PC-9 (cell line): ENCODE measurements at regions not wholly inside any gene's neighbourhood (a gene's known extent, or its start where the extent isn't known, plus 50 kb on each side); places are given as distances from the start of the nearest gene placed in this dataset.

Source experiments
- BruUV-seq: library from RNA; stranded (reverse); fragments of 400-500 nt; replicated peaks from 2 replicates; lab custom pipeline; 2021; lab: Mats Ljungman, UMichigan
- CTCF ChIA-PET: fragments of 300-600 bp; sonication (Branson Sonifier 250); formaldehyde crosslinking; loops from one replicate; lab custom pipeline; 2022; ENCODE audit warnings: antibody characterized with exemption; lab: Charles Lee
- POLR2A ChIA-PET: fragments of 300-600 bp; sonication (Branson Sonifier 250); formaldehyde crosslinking; loops from one replicate; lab custom pipeline; 2022; ENCODE audit warnings: antibody characterized with exemption; ENCODE audit not compliant: unreplicated experiment; lab: Charles Lee
- DNase-seq, 2 experiments: peaks; one replicate each; pipeline versions ENCODE4 v3.0.0 to v3.0.0-alpha.2; 2015 to 2022; ENCODE audit warnings: mixed read lengths in 1 of 2
- H2AFZ ChIP-seq: fragments of 200-600 bp; sonication (generic); 2 replicates; pipeline ENCODE4 v1.8.1; 2017; ENCODE audit warnings: antibody characterized with exemption
- H3F3A ChIP-seq: fragments of 200-600 bp; sonication (generic); 2 replicates; pipeline ENCODE4 v1.8.1; 2017; ENCODE audit warnings: antibody characterized with exemption, mild to moderate bottlenecking, low read depth; ENCODE audit not compliant: insufficient read depth
- H3K27ac ChIP-seq: fragments of 200-600 bp; sonication (generic); 2 replicates; pipeline ENCODE4 v1.6.1; 2016; ENCODE audit warnings: mixed run types
- H3K27me3 ChIP-seq: fragments of 200-600 bp; sonication (generic); 2 replicates; pipeline ENCODE4 v1.6.1; 2016; ENCODE audit warnings: low read depth, mixed run types; ENCODE audit not compliant: insufficient read depth
- H3K36me3 ChIP-seq: fragments of 200-600 bp; sonication (generic); 2 replicates; pipeline ENCODE4 v1.6.1; 2016; ENCODE audit warnings: low read depth, mixed run types
- H3K4me1 ChIP-seq: fragments of 200-600 bp; sonication (generic); replicated peaks from 2 replicates; pipeline ENCODE4 v1.6.1; 2016; ENCODE audit warnings: mixed run types; ENCODE audit not compliant: insufficient read depth
- H3K4me2 ChIP-seq: fragments of 200-600 bp; sonication (generic); 2 replicates; pipeline ENCODE4 v1.6.1; 2017; ENCODE audit warnings: mixed run types
- H3K4me3 ChIP-seq: fragments of 200-600 bp; sonication (generic); 2 replicates; pipeline ENCODE4 v1.6.1; 2016; ENCODE audit warnings: mixed run types
- H3K79me2 ChIP-seq: fragments of 200-600 bp; sonication (generic); 2 replicates; pipeline ENCODE4 v1.6.1; 2017; ENCODE audit warnings: low read depth, mixed run types
- H3K9me2 ChIP-seq: fragments of 200-600 bp; sonication (generic); 2 replicates; pipeline ENCODE4 v1.8.1; 2017; ENCODE audit warnings: mild to moderate bottlenecking; ENCODE audit not compliant: insufficient read depth
- H3K9me3 ChIP-seq: fragments of 200-600 bp; sonication (generic); 2 replicates; pipeline ENCODE4 v1.8.1; 2016; ENCODE audit warnings: low read depth; ENCODE audit not compliant: insufficient read depth
- H4K20me1 ChIP-seq: fragments of 200-600 bp; sonication (generic); 2 replicates; pipeline ENCODE4 v1.8.1; 2017; ENCODE audit not compliant: insufficient read depth
- CTCF ChIP-seq: fragments of 200-600 bp; sonication (generic); conservative IDR thresholded peaks from 2 replicates; pipeline ENCODE4 v1.6.1; 2017; ENCODE audit warnings: mixed run types, antibody characterized with exemption, mild to moderate bottlenecking, moderate library complexity
- EZH2 ChIP-seq: fragments of 200-600 bp; sonication (generic); IDR thresholded peaks from 2 replicates; pipeline ENCODE4 v1.8.0; 2017; ENCODE audit warnings: antibody characterized with exemption, low read depth
- intact Hi-C: fragments of 100-400 bp; cut with micrococcal nuclease; formaldehyde crosslinking; loops from one replicate; pipeline ENCODE4 v1.10.0; 2022; ENCODE audit not compliant: unreplicated experiment

GRCh38 chr6:21715180-21715579, 121.6 kb downstream of the SOX4 start:
- no peak overlapping the region for H3K4me3 ChIP-seq
- H3K9me2 ChIP-seq, result no peaks in the 10 kb centered on the region
- H3K4me1 ChIP-seq, result peaks cover 6% of the 10 kb centered on the region; the same call in 1 of the 2 replicates
- H3K4me2 ChIP-seq, result no peak overlapping the region
- no peak for DNase-seq
- no peaks in the 10 kb centered on the region for H3K27me3 ChIP-seq
- no peaks in the 10 kb centered on the region for H3F3A ChIP-seq
- no peak overlapping the region for H2AFZ ChIP-seq
- H3K36me3 ChIP-seq, result no peaks in the 10 kb centered on the region
- intact Hi-C loops, result no loop called here
- ChIA-PET POLR2A (no interaction called here), CTCF (no interaction called here)
- H3K27ac ChIP-seq, result no peak overlapping the region
- H3K9me3 ChIP-seq, result no peaks in the 10 kb centered on the region
- no peaks in the 10 kb centered on the region for H3K79me2 ChIP-seq
- TF ChIP-seq EZH2 (no peak), CTCF (no peak)
- no peaks in the 10 kb centered on the region for H4K20me1 ChIP-seq
- BruUV-seq, result no TSS peak

- Histone ChIP-seq H3K36me3 (no peaks in the 10 kb centered on the region), H3K27me3 (no peaks in the 10 kb centered on the region), H3K4me3 (no peak overlapping the region), H3K27ac (no peak overlapping the region), H3K79me2 (no peaks in the 10 kb centered on the region), H3F3A (no peaks in the 10 kb centered on the region), H2AFZ (no peak overlapping the region), H3K9me2 (no peaks in the 10 kb centered on the region; the same call in 1 of the 2 replicates), H3K9me3 (no peaks in the 10 kb centered on the region), H3K4me1 (no peaks in the 10 kb centered on the region), H3K4me2 (no peak overlapping the region), H4K20me1 (no peaks in the 10 kb centered on the region)
- TF ChIP-seq EZH2 (no peak), CTCF (no peak)
- ChIA-PET POLR2A (no interaction called here), CTCF (no interaction called here)
- intact Hi-C loops, result no loop called here
- DNase-seq, result no peak
- no TSS peak for BruUV-seq
Measured at GRCh38 chr6:21722510-21722909, 129.0 kb downstream of the SOX4 start.

- H3F3A ChIP-seq, result peaks cover 13% of the 10 kb centered on the region
- no peak for TF ChIP-seq CTCF
- no peak for TF ChIP-seq EZH2
- no peak overlapping the region for H3K4me3 ChIP-seq
- H3K4me1 ChIP-seq, result peaks cover 14% of the 10 kb centered on the region
- no peak overlapping the region for H3K4me2 ChIP-seq
- no peaks in the 10 kb centered on the region; the same call in 1 of the 2 replicates for H3K9me2 ChIP-seq
- BruUV-seq, result no TSS peak
- H3K27ac ChIP-seq, result no peak overlapping the region
- CTCF ChIA-PET, result no interaction called here
- POLR2A ChIA-PET, result no interaction called here
- H3K79me2 ChIP-seq, result no peaks in the 10 kb centered on the region
- intact Hi-C loops, result no loop called here
- no peaks in the 10 kb centered on the region for H4K20me1 ChIP-seq
- H3K27me3 ChIP-seq, result no peaks in the 10 kb centered on the region
- H3K36me3 ChIP-seq, result no peaks in the 10 kb centered on the region
- no peak overlapping the region for H2AFZ ChIP-seq
- DNase-seq, result no peak
- H3K9me3 ChIP-seq, result no peaks in the 10 kb centered on the region
Measured at GRCh38 chr6:21726676-21727075, 133.1 kb downstream of the SOX4 start.
